Keratinocyte (primary cell): ENCODE measurements at regions not wholly inside any gene's neighbourhood (a gene's known extent, or its start where the extent isn't known, plus 50 kb on each side); places are given as distances from the start of the nearest gene placed in this dataset.

Source experiments
- DNase-seq: peaks from one replicate; pipeline ENCODE4 v3.0.0-alpha.2; 2011; ENCODE audit warnings: low read depth, missing footprints, low spot score
- FAIRE-seq: peaks from 2 replicates; lab custom pipeline; 2011; peaks lifted over from hg19 to GRCh38; lab: Jason Lieb, UNC
- H2AFZ ChIP-seq: 2 replicates; pipeline ENCODE4 v1.6.0; 2012; ENCODE audit warnings: low read length, control low read depth, inconsistent platforms; ENCODE audit not compliant: control insufficient read depth
- H3K27ac ChIP-seq: 2 replicates; pipeline ENCODE4 v1.5.1; 2011; ENCODE audit warnings: low read length; ENCODE audit not compliant: control insufficient read depth, insufficient read depth
- H3K27me3 ChIP-seq: 3 replicates; pipeline ENCODE4 v1.6.0; 2011; ENCODE audit warnings: low read length; ENCODE audit not compliant: control insufficient read depth, insufficient read depth; ENCODE audit errors: extremely low read depth
- H3K36me3 ChIP-seq, 2 experiments: 2 replicates in 1 of 2; 3 replicates in 1 of 2; pipeline ENCODE4 v1.5.1; 2011; ENCODE audit warnings: low read length in 2 of 2, mild to moderate bottlenecking in 1 of 2; ENCODE audit not compliant: control insufficient read depth in 2 of 2, insufficient read depth in 2 of 2; ENCODE audit errors: extremely low read depth in 1 of 2
- H3K4me1 ChIP-seq: 3 replicates; pipeline ENCODE4 v1.5.1; 2011; ENCODE audit warnings: low read length; ENCODE audit not compliant: control insufficient read depth, insufficient read depth; ENCODE audit errors: extremely low read depth
- H3K4me2 ChIP-seq: 3 replicates; pipeline ENCODE4 v1.6.0; 2011; ENCODE audit warnings: low read depth, low read length; ENCODE audit not compliant: control insufficient read depth, insufficient read depth; ENCODE audit errors: extremely low read depth
- H3K4me3 ChIP-seq, 3 experiments: fragments of 200-600 bp in 1 of 3; sonication (generic) in 1 of 3; 2 replicates in 2 of 3; 3 replicates in 1 of 3; pipeline ENCODE4 v1.5.1; 2011 to 2016; ENCODE audit warnings: low read length in 3 of 3, mild to moderate bottlenecking in 3 of 3, control low read depth in 2 of 3, inconsistent platforms in 1 of 3, low read depth in 1 of 3, mixed read lengths in 1 of 3, mixed run types in 1 of 3, moderate library complexity in 1 of 3; ENCODE audit not compliant: control insufficient read depth in 2 of 3, insufficient read depth in 2 of 3; ENCODE audit errors: extremely low read depth in 1 of 3
- H3K79me2 ChIP-seq: 2 replicates; pipeline ENCODE4 v1.6.0; 2012; ENCODE audit warnings: low read length; ENCODE audit not compliant: control insufficient read depth, insufficient read depth
- H3K9ac ChIP-seq: 3 replicates; pipeline ENCODE4 v1.6.0; 2011; ENCODE audit warnings: low read length; ENCODE audit not compliant: control insufficient read depth, insufficient read depth; ENCODE audit errors: extremely low read depth
- H3K9me1 ChIP-seq: 3 replicates; pipeline ENCODE4 v1.6.0; 2011; ENCODE audit warnings: low read length; ENCODE audit not compliant: control insufficient read depth, insufficient read depth; ENCODE audit errors: extremely low read depth
- H3K9me3 ChIP-seq: 2 replicates; pipeline ENCODE4 v1.5.1; 2012; ENCODE audit warnings: low read depth, low read length; ENCODE audit not compliant: control insufficient read depth
- H4K20me1 ChIP-seq: 3 replicates; pipeline ENCODE4 v1.6.0; 2011; ENCODE audit warnings: low read length; ENCODE audit not compliant: control insufficient read depth, insufficient read depth; ENCODE audit errors: extremely low read depth
- CTCF ChIP-seq, 3 experiments: IDR thresholded peaks in 1 of 3; conservative IDR thresholded peaks in 1 of 3; optimal IDR thresholded peaks in 1 of 3; 2 replicates in 2 of 3; 3 replicates in 1 of 3; pipeline versions ENCODE3 to v1.5.1; 2011; ENCODE audit warnings: low read length in 3 of 3, mild to moderate bottlenecking in 3 of 3, moderate library complexity in 2 of 3, control low read depth in 1 of 3, inconsistent platforms in 1 of 3; ENCODE audit not compliant: insufficient read depth in 2 of 3; ENCODE audit errors: extremely low read depth in 1 of 3
- EZH2 ChIP-seq: IDR thresholded peaks from one replicate; pipeline ENCODE4 v1.6.1; 2012; ENCODE audit warnings: inconsistent platforms, mild to moderate bottlenecking, low read length, moderate library complexity
- dilution Hi-C: fragments of 300-500 bp; cut with MboI; formaldehyde crosslinking; loops from one replicate; pipeline ENCODE4 v1.7.0; 2020; ENCODE audit warnings: low sequenced_read_pairs; ENCODE audit not compliant: extremely low pct_ligation_motif_present

DNA sequence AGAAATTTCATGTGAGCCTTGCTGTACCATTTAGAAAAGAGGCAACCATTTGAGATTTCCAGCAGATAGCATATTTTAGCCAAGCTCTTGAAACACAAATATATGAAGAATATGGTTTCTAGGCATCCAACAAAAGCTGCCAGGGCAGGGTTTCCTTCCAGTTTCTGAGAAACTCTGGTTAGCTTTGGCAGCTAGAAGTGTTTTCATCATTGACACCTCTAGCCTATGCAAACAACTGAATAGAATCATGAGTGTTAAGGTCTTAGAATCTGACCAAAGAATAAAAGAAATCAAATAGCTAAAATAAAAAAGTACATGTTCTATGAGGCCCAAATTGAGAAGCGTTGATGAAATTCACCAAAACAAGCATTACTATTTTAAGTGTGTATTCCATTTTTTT is 188.1 kb downstream of the TMEM167A start:
- Histone ChIP-seq H3K4me1 (no peaks in the 10 kb centered on the region), H2AFZ (no peak overlapping the region), H3K9ac (no peak overlapping the region), H3K4me3 (no peak overlapping the region), H3K27me3 (no peaks in the 10 kb centered on the region), H4K20me1 (no peaks in the 10 kb centered on the region), H3K79me2 (no peaks in the 10 kb centered on the region), H3K36me3 (no peaks in the 10 kb centered on the region), H3K9me1 (no peaks in the 10 kb centered on the region), H3K4me2 (no peak overlapping the region), H3K9me3 (no peaks in the 10 kb centered on the region), H3K27ac (no peak overlapping the region)
- FAIRE-seq, result no peak
- TF ChIP-seq EZH2 (no peak), CTCF (optimal IDR thresholded peaks at IDR 0.05 in 1 of 3, IDR thresholded peaks at IDR 0.05 in 1 of 3, conservative IDR thresholded peaks at IDR 0.05 in 1 of 3; ENCODE audit: extremely low read depth in 1 of 3, insufficient read depth in 2 of 3, low read length in 3 of 3) (no peak)
- DNase-seq, result no peak
- dilution Hi-C loops, result no loop called here

DNA sequence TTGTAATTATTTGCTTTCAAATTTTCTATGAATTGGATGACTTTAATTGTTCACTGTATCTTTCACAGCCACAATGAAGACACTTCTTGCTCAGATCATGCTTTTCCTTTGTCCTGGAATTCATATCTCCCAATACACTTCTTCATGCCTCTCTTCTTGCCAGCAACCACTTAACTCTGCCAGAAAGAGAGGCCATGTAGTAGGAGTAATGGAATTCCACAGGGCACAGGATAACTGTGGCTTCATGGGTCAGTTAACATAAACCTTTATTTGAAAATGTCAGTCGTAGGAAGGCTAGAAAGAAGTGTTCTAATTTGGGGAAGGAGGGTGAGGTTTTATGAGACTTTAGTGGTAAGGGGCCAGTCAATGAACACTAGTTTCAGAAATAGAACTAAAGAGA is 190.3 kb downstream of the TMEM167A start:
- Histone ChIP-seq H2AFZ (no peak overlapping the region), H3K9me3 (no peaks in the 10 kb centered on the region), H3K27ac (no peak overlapping the region), H4K20me1 (no peaks in the 10 kb centered on the region), H3K27me3 (no peaks in the 10 kb centered on the region), H3K4me2 (no peak overlapping the region), H3K9me1 (no peaks in the 10 kb centered on the region), H3K36me3 (no peaks in the 10 kb centered on the region), H3K9ac (no peak overlapping the region), H3K4me3 (no peak overlapping the region), H3K79me2 (no peaks in the 10 kb centered on the region), H3K4me1 (no peaks in the 10 kb centered on the region)
- no peak for FAIRE-seq
- DNase-seq, result no peak
- dilution Hi-C loops, result no loop called here
- no peak for TF ChIP-seq CTCF (optimal IDR thresholded peaks at IDR 0.05 in 1 of 3, IDR thresholded peaks at IDR 0.05 in 1 of 3, conservative IDR thresholded peaks at IDR 0.05 in 1 of 3; ENCODE audit: extremely low read depth in 1 of 3, insufficient read depth in 2 of 3, low read length in 3 of 3)
- no peak for TF ChIP-seq EZH2
